Retinal pigment epithelial cell (primary cell): ENCODE measurements at regions not wholly inside any gene's neighbourhood (a gene's known extent, or its start where the extent isn't known, plus 50 kb on each side); places are given as distances from the start of the nearest gene placed in this dataset.

ENCODE experiments used
- DNase-seq: peaks from one replicate; pipeline ENCODE4 v3.0.0-alpha.2; 2010; ENCODE audit warnings: low read depth
- H3K4me3 ChIP-seq: 2 replicates; pipeline ENCODE4 v1.5.1; 2011; ENCODE audit warnings: mild to moderate bottlenecking, low read length, control low read depth, moderate library complexity
- CTCF ChIP-seq: conservative IDR thresholded peaks from 2 replicates; pipeline ENCODE4 v1.5.1; 2011; ENCODE audit warnings: low read depth, low read length, control low read depth, inconsistent platforms

GRCh38 chr5:123746683-123747360 is 234.8 kb downstream of the CSNK1G3 start:
- H3K4me3 ChIP-seq, result no peak overlapping the region
- no peak for DNase-seq
- no peak for TF ChIP-seq CTCF

DNA sequence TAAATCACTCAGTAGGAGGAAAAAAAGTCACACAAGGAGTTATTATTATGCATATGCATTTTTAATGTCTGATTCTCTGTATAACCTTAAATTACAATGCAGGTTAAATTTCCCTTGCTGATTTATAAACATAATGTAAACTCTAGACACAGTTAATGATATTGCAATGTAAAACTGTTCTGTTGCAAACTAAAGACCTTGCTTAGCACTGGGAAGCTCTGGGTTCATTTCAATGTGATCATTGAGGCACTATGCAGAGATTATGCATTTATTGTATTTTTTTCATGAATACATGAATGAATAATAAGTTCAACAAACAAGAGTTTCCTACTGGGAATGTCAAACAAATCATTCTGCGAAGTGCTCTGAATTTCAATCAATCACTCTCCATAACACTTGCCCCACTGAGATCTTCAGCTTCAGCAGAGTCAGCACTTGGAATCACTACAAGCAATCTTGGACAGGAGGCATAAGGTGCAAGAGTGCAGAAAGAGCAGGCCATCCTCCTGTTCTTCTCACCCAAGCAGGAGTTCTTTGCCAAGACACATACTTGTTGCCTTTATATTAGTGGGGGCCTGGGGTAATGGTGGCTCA is 232.1 kb downstream of the CSNK1G3 start:
- H3K4me3 ChIP-seq, result no peak overlapping the region
- DNase-seq, result no peak
- no peak for TF ChIP-seq CTCF

- DNase-seq, result no peak
- H3K4me3 ChIP-seq, result no peak overlapping the region
- no peak for TF ChIP-seq CTCF
Measured at GRCh38 chr5:123735384-123735783, 223.4 kb downstream of the CSNK1G3 start.

- DNase-seq, result no peak
- no peak overlapping the region for H3K4me3 ChIP-seq
- TF ChIP-seq CTCF, result no peak
Measured at GRCh38 chr5:123732257-123732656, 220.3 kb downstream of the CSNK1G3 start.

DNA sequence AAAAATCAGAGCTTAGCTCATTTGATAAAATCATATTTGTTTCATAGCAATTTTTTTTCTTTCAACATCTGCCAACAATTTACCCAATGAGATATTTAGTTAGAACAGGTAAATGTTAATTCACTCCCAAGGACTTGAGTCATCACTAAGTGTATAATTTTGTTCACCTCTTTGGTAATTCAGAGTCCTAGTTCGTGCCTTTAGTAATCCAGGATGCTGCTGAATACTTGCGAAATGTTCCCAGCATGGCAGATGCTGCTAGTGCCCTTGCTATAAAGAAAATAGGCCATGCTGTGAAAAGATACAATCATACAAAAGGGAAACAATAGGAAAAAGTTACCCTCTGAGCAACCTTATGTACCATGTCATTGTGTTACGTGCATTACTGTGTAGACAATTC is 210.5 kb downstream of the CSNK1G3 start:
- TF ChIP-seq CTCF, result no peak
- no peak for DNase-seq
- no peak overlapping the region for H3K4me3 ChIP-seq

DNA sequence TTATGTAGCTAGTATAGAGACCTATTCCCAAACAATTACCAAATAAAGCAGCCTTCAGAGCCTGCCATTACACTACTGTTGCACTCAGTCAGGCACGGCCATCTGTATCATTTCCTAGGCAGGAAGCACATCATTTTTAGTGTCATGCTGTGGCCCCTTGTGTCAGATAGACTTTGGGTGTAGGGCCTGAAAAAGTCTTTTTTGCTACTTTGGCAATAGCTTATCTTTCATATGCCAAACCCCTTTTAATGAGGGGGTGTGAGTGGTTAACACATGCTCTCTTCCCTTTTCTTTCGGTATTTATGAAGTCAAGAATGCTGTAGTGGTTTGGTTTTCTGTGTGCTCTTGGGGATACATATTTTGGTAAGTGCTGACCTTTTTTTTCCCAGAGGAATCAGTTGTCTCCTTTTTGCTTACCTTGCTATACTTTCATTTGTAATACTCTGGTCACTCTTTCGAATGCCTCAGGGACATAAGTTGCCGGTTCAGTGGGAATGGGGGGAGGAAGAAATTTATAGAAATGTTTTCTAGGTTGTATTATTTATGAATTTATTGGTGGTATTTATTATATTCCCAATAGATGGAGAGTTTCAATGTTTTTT is 209.8 kb downstream of the CSNK1G3 start:
- no peak for TF ChIP-seq CTCF
- no peak overlapping the region for H3K4me3 ChIP-seq
- no peak for DNase-seq

- TF ChIP-seq CTCF, result no peak
- no peak overlapping the region for H3K4me3 ChIP-seq
- DNase-seq, result no peak
Measured at GRCh38 chr5:123720955-123721354, 209.0 kb downstream of the CSNK1G3 start.
